Neural progenitor cell (in vitro differentiated cells): ENCODE measurements at regions not wholly inside any gene's neighbourhood (a gene's known extent, or its start where the extent isn't known, plus 50 kb on each side); places are given as distances from the start of the nearest gene placed in this dataset.

Experiments used
- EZH2 ChIP-seq: fragments of 200-600 bp; sonication (generic); IDR thresholded peaks from 2 replicates; pipeline ENCODE4 v1.6.1; 2017; ENCODE audit warnings: antibody characterized with exemption, mild to moderate bottlenecking, moderate library complexity
- EZH2phosphoT487 ChIP-seq: fragments of 200-600 bp; sonication (generic); IDR thresholded peaks from 2 replicates; pipeline ENCODE4 v1.6.1; 2017; ENCODE audit warnings: antibody characterized with exemption

DNA sequence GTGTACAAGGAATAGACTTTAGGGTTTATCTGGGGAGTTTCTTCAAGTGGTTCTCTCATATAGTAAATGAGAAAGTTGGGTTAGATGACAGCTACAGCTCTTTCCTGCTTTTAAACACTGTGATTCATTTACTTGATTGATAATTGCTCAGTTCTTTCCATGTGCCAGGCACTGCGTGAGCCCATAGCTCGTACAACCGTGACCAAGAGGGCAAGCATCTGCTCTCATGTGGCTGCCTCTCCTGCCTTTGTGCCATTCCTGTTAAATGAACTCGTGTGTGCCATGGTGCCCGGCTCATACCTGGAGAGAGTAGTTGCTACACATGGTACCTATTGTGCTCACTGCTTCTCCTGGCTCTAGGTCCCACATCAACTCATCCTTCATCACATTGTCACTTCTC is 206.3 kb downstream of the SNX19 start:
- TF ChIP-seq EZH2phosphoT487 (no peak), EZH2 (no peak)
